Endothelial cell of umbilical vein (primary cell): ENCODE measurements at regions not wholly inside any gene's neighbourhood (a gene's known extent, or its start where the extent isn't known, plus 50 kb on each side); places are given as distances from the start of the nearest gene placed in this dataset.

Experiments
- BruUV-seq: library from RNA; stranded (reverse); fragments of 400-500 nt; replicated peaks from 2 replicates; lab custom pipeline; 2021; lab: Mats Ljungman, UMichigan
- CTCF ChIA-PET: fragments of 300-600, 350-600 bp; sonication (Branson Sonifier 250); formaldehyde crosslinking; loops from one replicate; lab custom pipeline; 2021; ENCODE audit warnings: antibody characterized with exemption, inconsistent platforms; lab: Charles Lee
- POLR2A ChIA-PET: fragments of 300-600, 350-600 bp; sonication (Branson Sonifier 250); formaldehyde crosslinking; loops from one replicate; lab custom pipeline; 2021; ENCODE audit warnings: antibody characterized with exemption, inconsistent platforms; lab: Charles Lee
- DNase-seq: peaks from one replicate; pipeline ENCODE4 v3.0.0-alpha.2; 2011; ENCODE audit warnings: low read depth, low spot score
- FAIRE-seq: peaks from 2 replicates; lab custom pipeline; 2011; peaks lifted over from hg19 to GRCh38; lab: Jason Lieb, UNC
- H2AFZ ChIP-seq: 2 replicates; pipeline ENCODE4 v1.6.0; 2012; ENCODE audit warnings: low read depth, low read length, control low read depth, inconsistent platforms
- H3K27ac ChIP-seq: 2 replicates; pipeline ENCODE4 v1.5.1; 2011; ENCODE audit warnings: low read depth, mild to moderate bottlenecking, control low read depth, low read length, moderate library complexity; ENCODE audit not compliant: insufficient read depth
- H3K27me3 ChIP-seq, 2 experiments: 2 replicates each; pipeline versions ENCODE4 v1.6.0 to v1.6.1; 2011; ENCODE audit warnings: low read length in 2 of 2, mixed read lengths in 1 of 2; ENCODE audit not compliant: control insufficient read depth in 2 of 2, insufficient read depth in 2 of 2
- H3K36me3 ChIP-seq, 2 experiments: 2 replicates in 1 of 2; 3 replicates in 1 of 2; pipeline ENCODE4 v1.5.1; 2011; ENCODE audit warnings: low read length in 2 of 2, mild to moderate bottlenecking in 1 of 2, moderate library complexity in 1 of 2; ENCODE audit not compliant: control insufficient read depth in 2 of 2, insufficient read depth in 2 of 2; ENCODE audit errors: extremely low read depth in 1 of 2
- H3K4me1 ChIP-seq: 3 replicates; pipeline ENCODE4 v1.5.1; 2011; ENCODE audit warnings: mild to moderate bottlenecking, low read length; ENCODE audit not compliant: control insufficient read depth, insufficient read depth; ENCODE audit errors: extremely low read depth
- H3K4me2 ChIP-seq: 2 replicates; pipeline ENCODE4 v1.6.1; 2011; ENCODE audit warnings: low read length, control low read depth, mixed read lengths; ENCODE audit not compliant: insufficient read depth
- H3K4me3 ChIP-seq, 3 experiments: fragments of 200-600 bp in 1 of 3; sonication (generic), shearing (Covaris generic) in 1 of 3; replicated peaks in 1 of 3; 2 replicates each; pipeline ENCODE4 v1.5.1; 2011 to 2016; ENCODE audit warnings: control low read depth in 3 of 3, low read length in 3 of 3, mild to moderate bottlenecking in 2 of 3, inconsistent platforms in 1 of 3, low read depth in 1 of 3, moderate library complexity in 1 of 3; ENCODE audit not compliant: insufficient read depth in 1 of 3
- H3K79me2 ChIP-seq: 2 replicates; pipeline ENCODE4 v1.6.0; 2012; ENCODE audit warnings: low read length, inconsistent platforms; ENCODE audit not compliant: control insufficient read depth, insufficient read depth
- H3K9ac ChIP-seq: replicated peaks from 2 replicates; pipeline ENCODE3; 2011; ENCODE audit warnings: low read length, control low read depth; ENCODE audit not compliant: insufficient read depth; ENCODE audit errors: extremely low read depth
- H3K9me1 ChIP-seq: replicated peaks from 3 replicates; pipeline ENCODE4 v1.6.0; 2011; ENCODE audit warnings: mild to moderate bottlenecking, low read length; ENCODE audit not compliant: control insufficient read depth, insufficient read depth; ENCODE audit errors: extremely low read depth
- H3K9me3 ChIP-seq: replicated peaks from 2 replicates; pipeline ENCODE4 v1.5.1; 2012; ENCODE audit warnings: low read length, inconsistent platforms; ENCODE audit not compliant: control insufficient read depth, insufficient read depth
- H4K20me1 ChIP-seq: replicated peaks from 2 replicates; pipeline ENCODE3; 2011; ENCODE audit warnings: mild to moderate bottlenecking, low read length; ENCODE audit not compliant: control insufficient read depth, insufficient read depth; ENCODE audit errors: extremely low read depth
- EZH2 ChIP-seq: IDR thresholded peaks from 2 replicates; pipeline ENCODE4 v1.6.1; 2012; ENCODE audit warnings: borderline replicate concordance, low read depth, mild to moderate bottlenecking, moderate library complexity, low read length, inconsistent platforms; ENCODE audit not compliant: severe bottlenecking
- FOS ChIP-seq: IDR thresholded peaks from 2 replicates; pipeline ENCODE4 v1.6.1; 2011; ENCODE audit warnings: mild to moderate bottlenecking, low read length, moderate library complexity, borderline replicate concordance; ENCODE audit not compliant: insufficient read depth
- GATA2 ChIP-seq: IDR thresholded peaks from 2 replicates; pipeline ENCODE4 v1.7.0; 2011; ENCODE audit warnings: low read depth, mild to moderate bottlenecking, moderate library complexity, mixed read lengths, low read length; ENCODE audit not compliant: insufficient read length, insufficient read depth
- JUN ChIP-seq: IDR thresholded peaks from 2 replicates; pipeline ENCODE4 v1.6.1; 2011; ENCODE audit warnings: borderline replicate concordance, low read depth; ENCODE audit not compliant: insufficient read length, insufficient read depth
- MYC ChIP-seq: IDR thresholded peaks from one replicate; pipeline ENCODE4 v1.6.1; 2011; ENCODE audit warnings: mild to moderate bottlenecking, low read depth, low read length
- POLR2A ChIP-seq: IDR thresholded peaks from 2 replicates; pipeline ENCODE4 v1.6.1; 2012; ENCODE audit warnings: low read depth, mild to moderate bottlenecking, control low read depth, low read length
- POLR2AphosphoS5 ChIP-seq: IDR thresholded peaks from 2 replicates; pipeline ENCODE4 v1.6.1; 2012; ENCODE audit warnings: low read depth, mild to moderate bottlenecking, control low read depth, low read length, moderate library complexity; ENCODE audit not compliant: insufficient read depth
- dilution Hi-C: fragments of 300-500 bp; cut with MboI; formaldehyde crosslinking; loops from one replicate; pipeline ENCODE4 v1.15.0; 2019; ENCODE audit warnings: low sequenced_read_pairs; ENCODE audit not compliant: extremely low pct_ligation_motif_present
- intact Hi-C: fragments of 100-400 bp; cut with micrococcal nuclease; formaldehyde crosslinking; loops from one replicate; pipeline ENCODE4 v1.10.0; 2022
- TF ChIP-seq, protein P1 (sequence below): IDR thresholded peaks from 2 replicates; pipeline ENCODE4 v1.6.1; 2011; ENCODE audit not compliant: insufficient read depth, insufficient read length
- TF ChIP-seq, protein P2 (sequence below), 2 donors: IDR thresholded peaks; 1 replicate in 1 of 2; 2 replicates in 1 of 2; pipeline ENCODE4 v1.5.1; 2011; ENCODE audit warnings: low read length in 2 of 2, mild to moderate bottlenecking in 2 of 2, moderate library complexity in 2 of 2, control low read depth in 1 of 2, inconsistent platforms in 1 of 2, low read depth in 1 of 2; ENCODE audit not compliant: insufficient read depth in 1 of 2; ENCODE audit errors: extremely low read depth in 1 of 2

DNA sequence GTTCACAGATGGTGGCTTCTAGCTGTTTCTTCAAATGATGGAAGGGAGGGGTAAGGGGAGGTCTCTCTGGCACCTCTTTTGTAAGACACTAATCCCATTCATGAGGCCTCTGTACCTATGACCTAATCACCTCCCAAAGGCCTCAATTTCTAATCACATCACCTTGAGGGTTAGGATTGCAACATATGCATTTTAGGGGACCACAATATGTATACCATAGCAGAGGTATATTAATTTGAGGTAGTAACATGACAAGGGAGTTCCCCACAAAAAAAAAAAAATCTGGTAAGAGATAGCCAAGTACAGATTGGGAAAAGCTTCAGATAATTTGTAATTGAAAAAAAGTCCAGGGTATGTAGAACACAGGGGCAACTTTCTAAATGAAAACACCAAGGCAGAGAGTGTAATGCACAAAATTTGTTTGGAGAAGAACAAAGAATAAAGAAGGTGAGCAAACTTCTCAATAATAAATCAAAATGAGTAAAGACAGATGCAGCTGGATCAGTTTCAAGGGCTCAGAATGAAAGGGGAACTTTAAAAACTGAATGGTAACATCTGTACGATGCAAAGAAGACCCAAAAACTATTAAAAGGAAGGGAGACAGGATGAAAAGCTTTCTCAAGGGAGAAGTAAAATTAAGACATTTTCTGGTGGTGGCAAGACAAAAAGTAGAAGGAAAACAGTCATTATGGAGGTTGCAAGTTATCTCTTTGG lies 125.5 kb upstream of the DCN start:
- TF ChIP-seq POLR2AphosphoS5: no peak
- TF ChIP-seq GATA2: no peak
- TF ChIP-seq, protein P1, sequence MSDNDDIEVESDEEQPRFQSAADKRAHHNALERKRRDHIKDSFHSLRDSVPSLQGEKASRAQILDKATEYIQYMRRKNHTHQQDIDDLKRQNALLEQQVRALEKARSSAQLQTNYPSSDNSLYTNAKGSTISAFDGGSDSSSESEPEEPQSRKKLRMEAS: no peak
- TF ChIP-seq MYC: no peak
- TF ChIP-seq EZH2: no peak
- TF ChIP-seq, protein P2, sequence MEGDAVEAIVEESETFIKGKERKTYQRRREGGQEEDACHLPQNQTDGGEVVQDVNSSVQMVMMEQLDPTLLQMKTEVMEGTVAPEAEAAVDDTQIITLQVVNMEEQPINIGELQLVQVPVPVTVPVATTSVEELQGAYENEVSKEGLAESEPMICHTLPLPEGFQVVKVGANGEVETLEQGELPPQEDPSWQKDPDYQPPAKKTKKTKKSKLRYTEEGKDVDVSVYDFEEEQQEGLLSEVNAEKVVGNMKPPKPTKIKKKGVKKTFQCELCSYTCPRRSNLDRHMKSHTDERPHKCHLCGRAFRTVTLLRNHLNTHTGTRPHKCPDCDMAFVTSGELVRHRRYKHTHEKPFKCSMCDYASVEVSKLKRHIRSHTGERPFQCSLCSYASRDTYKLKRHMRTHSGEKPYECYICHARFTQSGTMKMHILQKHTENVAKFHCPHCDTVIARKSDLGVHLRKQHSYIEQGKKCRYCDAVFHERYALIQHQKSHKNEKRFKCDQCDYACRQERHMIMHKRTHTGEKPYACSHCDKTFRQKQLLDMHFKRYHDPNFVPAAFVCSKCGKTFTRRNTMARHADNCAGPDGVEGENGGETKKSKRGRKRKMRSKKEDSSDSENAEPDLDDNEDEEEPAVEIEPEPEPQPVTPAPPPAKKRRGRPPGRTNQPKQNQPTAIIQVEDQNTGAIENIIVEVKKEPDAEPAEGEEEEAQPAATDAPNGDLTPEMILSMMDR (IDR thresholded peaks at IDR 0.05; ENCODE audit: extremely low read depth in 1 of 2, insufficient read depth in 1 of 2, low read depth in 1 of 2, low read length in 2 of 2): no peak
- no peak for TF ChIP-seq FOS
- no peak for TF ChIP-seq JUN
- no peak for TF ChIP-seq POLR2A
- H3K36me3 ChIP-seq: no peaks in the 10 kb centered on the region
- no peaks in the 10 kb centered on the region for H4K20me1 ChIP-seq
- H3K9ac ChIP-seq: no peak overlapping the region
- ChIA-PET POLR2A (no interaction called here), CTCF (no interaction called here)
- FAIRE-seq (no peak), DNase-seq (no peak)
- H3K4me1 ChIP-seq: no peaks in the 10 kb centered on the region
- no peak overlapping the region for H3K4me3 ChIP-seq
- no peaks in the 10 kb centered on the region for H3K79me2 ChIP-seq
- H3K4me2 ChIP-seq: no peak overlapping the region
- H3K9me3 ChIP-seq: no peaks in the 10 kb centered on the region
- no TSS peak for BruUV-seq
- H3K9me1 ChIP-seq: no peaks in the 10 kb centered on the region
- H3K27ac ChIP-seq: no peak overlapping the region
- dilution Hi-C loops: no loop called here
- peaks cover 0 to 2% of the 10 kb centered on the region in 2 experiments for H3K27me3 ChIP-seq
- no peak overlapping the region for H2AFZ ChIP-seq
- intact Hi-C loops: no loop called here
